NCI-H510A (cell line): ENCODE measurements at regions not wholly inside any gene's neighbourhood (a gene's known extent, or its start where the extent isn't known, plus 50 kb on each side); places are given as distances from the start of the nearest gene placed in this dataset.
"Not testable (repeated sequence)": the region's sequence is repeated elsewhere in the genome, so short reads cannot be mapped to it uniquely, and the experiment has no call there.

Source experiments
- DNase-seq: peaks from one replicate; lab custom pipeline; 2025; lab: John Stamatoyannopoulos, UW

GRCh38 chr17:16888413-16889087 lies 83.4 kb downstream of the TNFRSF13B start:
- no peak for DNase-seq

DNA sequence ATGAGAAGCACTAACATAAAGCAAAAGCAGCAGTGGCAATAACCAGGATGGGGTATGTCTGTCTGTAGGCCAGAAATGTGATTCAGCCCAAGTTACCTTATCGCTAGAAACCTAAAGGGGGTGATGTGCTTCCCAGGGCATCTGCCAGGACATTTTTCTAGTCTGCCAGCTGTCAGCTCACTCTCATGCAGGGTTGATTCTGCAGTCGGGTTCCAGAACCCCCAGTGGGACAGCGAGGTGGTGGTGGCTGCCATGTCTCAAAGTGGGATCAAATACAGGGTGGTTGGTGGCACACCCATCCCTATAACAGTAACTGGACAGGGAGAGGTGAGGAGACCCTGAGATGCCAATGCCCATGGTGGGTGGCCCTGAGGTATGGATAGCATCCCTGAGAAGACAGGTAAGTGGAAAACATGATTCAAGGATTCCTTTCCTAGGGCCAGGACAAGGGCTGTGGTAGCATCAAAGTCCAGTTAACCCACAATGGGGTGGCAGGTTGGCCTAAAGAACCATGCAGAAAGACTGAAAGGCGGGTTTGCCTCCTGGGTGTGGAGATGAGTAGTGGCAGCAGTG lies 84.3 kb downstream of the TNFRSF13B start:
- DNase-seq: no peak

DNA sequence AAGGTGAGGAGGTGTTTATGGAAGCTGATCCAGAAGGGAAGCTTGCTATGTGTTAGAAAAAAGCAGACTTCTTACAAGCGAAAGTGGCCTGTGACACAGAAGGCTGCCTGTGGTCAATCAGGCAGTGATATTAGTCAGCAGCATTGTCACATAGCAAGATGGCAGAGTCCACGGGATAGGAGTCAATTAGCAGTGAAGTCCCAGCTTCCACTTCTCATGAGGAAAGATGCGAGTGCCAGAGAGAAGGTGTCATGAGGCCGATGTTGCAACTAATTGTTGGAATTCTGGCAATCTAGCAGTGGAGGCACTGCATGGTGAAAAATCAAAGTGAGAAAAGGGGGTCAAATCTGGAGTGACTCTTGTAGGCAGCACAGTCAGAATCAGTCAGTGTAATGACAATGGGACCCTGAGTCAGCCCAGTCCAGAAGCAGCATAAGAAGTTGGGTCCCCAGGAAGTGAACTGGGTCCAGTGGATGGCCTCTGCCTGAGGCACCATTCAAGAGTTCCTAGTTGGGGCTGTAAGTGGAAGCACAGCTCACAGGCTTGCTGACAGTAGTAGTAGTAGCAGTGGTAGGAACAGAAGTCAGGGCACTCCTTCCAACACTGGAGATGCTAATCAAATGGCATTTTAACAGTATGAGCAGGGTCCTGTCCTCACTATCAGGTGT lies 85.1 kb downstream of the TNFRSF13B start:
- DNase-seq: no peak

DNA sequence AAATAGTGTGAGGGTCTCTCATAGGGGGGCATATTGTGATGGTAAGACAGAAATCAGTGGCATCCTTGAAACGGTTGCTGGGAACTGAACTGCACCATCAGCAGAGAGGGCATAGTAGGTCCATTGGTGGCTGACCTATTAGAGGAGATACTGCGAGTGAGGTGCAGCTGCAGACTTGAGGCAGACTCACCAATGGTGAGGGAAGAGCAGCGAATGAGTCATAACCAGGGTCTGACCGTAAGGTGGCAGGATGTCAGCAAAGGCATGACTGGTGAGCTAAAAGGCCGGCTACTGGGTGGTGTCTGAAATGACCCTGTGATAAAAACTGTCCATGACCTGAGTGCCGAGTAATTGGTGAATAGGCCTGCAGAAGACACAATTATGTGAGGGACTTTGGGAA lies 86.7 kb downstream of the TNFRSF13B start:
- not testable (repeated sequence) for DNase-seq

DNA sequence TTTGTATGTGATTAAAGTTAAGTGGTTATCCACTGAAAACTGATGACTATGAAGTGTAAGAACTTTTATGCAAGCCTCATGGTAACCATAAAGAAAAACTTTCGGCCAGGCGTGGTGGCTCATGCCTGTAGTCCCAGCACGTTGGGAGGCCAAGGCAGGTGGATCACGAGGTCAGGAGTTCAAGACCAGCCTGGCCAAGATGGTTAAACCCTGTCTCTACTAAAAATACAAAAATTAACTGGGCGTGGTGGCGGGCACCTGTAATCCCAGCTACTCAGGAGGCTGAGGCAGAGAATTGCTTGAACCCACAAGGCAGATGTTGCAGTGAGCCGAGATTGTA lies 89.0 kb downstream of the TNFRSF13B start:
- not testable (repeated sequence) for DNase-seq

DNA sequence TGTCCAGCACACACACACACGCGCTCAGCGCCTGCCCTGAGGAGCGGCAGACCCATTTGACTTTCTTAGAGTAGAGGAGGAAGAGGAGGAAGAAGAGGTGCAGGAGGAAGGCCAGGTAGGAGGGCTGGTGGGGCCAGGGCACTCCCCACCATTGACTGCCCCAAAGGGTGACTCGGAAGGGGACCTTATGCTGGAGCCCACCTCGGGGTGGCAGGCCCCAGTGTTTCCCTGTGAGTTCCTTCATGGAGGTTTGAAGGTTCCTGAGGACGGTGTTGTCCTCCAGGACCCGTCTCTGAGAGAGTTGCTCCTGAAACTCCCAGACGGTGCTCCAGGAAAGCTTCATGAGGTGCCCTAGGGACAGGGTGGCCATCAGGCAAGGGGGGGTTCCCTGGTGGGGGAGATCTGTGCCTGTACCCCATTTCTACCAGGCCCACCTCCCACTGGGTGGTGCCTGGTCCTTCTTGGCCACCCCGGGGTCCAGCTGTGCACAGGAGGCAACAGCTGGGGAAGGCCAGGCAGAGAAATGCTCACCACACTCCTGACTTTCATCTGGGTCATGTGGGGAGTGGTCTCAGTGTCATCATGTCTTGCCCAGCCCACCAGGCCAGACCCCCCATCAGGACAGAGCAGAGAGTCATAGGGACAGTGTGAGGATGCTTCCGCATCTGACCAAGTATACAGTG lies 89.5 kb downstream of the TNFRSF13B start:
- DNase-seq: no peak

GRCh38 chr17:16881239-16881924 lies 90.5 kb downstream of the TNFRSF13B start:
- no peak for DNase-seq

DNA sequence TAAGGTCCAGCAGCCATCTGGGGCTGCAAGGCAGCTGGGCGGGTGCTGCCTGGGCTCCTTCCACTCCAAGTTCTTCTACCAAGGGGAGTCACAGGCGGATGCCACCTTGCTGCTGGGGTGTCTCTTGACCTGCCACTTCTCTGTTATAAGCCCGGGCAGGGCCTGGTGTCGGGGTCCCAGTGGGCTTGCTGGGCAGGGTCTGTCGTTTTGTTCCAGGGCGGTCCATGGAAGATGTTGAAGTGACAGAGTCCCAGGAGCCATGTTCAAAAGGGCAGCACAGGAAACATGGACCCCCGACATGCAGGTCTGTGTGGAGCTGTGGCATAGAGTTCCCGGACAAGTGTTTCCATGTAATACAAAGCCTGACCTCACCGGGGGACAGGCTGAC lies 91.1 kb downstream of the TNFRSF13B start:
- DNase-seq: no peak

- no peak for DNase-seq
Measured at GRCh38 chr17:16880121-16880842, 91.6 kb downstream of the TNFRSF13B start.

DNA sequence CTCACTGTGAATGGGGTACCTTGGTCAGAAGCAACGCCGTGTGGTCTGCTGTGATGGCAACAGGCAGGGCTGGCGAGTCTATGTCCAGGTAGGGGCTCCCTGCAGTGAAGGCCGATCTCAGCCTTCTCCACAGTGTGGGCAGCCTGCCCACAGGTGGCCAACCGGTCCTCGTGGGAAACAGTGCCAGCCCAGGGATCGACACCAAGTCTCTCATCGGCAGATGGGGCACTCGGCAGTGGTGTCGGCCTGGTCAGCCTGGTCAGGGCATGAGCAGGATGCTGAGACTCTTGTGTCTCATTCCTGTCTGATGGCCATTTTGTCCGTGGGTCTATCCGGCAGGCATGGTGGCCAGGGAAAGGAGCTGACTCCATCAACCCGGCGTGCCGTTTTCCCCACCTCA lies 92.2 kb downstream of the TNFRSF13B start:
- DNase-seq: no peak

DNA sequence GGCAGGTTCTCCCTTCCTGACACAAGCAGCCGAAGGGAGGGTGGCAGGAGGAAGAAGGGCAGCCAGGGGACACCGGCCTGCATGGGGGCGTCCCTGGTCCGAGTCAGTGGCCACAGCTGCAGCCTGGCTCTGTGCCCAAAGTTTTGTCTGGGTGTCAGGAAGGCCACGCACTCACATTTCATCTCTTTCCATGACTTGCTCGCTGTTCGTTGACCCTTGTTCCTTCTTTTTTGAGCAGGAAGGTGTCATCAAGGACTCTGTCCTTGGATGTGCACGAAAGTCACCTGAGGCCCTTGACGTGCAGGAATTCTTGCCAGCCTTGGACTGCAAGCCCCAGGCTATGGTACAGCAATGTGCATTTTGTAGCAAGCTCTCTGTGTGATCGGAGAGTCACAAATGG lies 93.3 kb downstream of the TNFRSF13B start:
- DNase-seq: no peak

GRCh38 chr17:16878084-16878483 lies 93.8 kb downstream of the TNFRSF13B start:
- no peak for DNase-seq

- no peak for DNase-seq
Measured at GRCh38 chr17:16877099-16877498, 94.8 kb downstream of the TNFRSF13B start.

- no peak for DNase-seq
Measured at GRCh38 chr17:16875662-16876061, 96.3 kb downstream of the TNFRSF13B start.

GRCh38 chr17:16874216-16874615 lies 97.7 kb downstream of the TNFRSF13B start:
- DNase-seq: not testable (repeated sequence)

DNA sequence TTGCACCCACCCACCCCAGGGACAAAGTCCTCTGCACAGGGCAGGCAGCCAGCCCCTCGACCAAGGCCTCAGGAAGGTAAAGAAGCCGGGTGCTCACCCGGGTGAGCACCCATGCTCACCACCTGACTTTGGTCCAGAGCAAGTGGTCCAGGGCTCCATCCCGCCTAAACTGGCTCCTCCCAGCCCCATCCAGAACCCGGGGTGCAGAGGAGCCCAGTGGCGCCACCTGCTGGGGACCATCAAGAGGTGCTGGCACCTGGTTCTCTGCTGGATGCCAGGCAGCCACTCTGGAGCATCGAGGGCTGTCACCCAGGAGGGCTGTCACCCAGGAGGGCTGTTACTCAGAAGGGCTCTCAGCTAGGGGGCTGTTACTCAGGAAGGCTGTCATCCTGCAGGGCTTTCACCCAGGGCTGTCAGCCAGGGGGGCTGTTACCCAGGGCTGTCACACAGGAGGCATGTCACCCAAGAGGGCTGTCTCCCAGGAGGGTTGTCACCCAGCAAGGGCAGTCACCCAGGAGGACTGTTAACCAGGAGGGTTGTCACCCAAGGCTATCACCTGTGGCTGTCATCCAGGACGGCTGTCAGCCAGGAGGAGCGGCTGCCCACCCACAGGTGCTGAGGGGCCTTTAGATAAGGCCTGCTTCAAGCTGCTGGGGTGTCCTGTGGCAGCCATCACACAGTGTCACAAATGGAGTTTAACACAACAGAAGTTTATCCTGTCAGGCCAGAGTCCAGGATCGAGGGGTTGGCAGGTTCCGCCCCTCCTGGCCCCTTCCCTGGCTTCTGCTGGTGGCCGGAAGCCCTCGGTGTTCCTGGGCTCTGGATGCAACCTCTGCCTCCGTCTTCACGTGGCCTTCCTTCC lies 98.5 kb downstream of the TNFRSF13B start:
- DNase-seq: no peak

- no peak for DNase-seq
Measured at GRCh38 chr17:16872351-16873173, 99.4 kb downstream of the TNFRSF13B start.

GRCh38 chr17:16871446-16872190 lies 100.3 kb downstream of the TNFRSF13B start:
- DNase-seq: not testable (repeated sequence)
